HuH-7 (cell line): ENCODE measurements at regions not wholly inside any gene's neighbourhood (a gene's known extent, or its start where the extent isn't known, plus 50 kb on each side); places are given as distances from the start of the nearest gene placed in this dataset.

ENCODE experiments used
- DNase-seq: peaks from one replicate; pipeline ENCODE4 v3.0.0; 2011; ENCODE audit warnings: low spot score

DNA sequence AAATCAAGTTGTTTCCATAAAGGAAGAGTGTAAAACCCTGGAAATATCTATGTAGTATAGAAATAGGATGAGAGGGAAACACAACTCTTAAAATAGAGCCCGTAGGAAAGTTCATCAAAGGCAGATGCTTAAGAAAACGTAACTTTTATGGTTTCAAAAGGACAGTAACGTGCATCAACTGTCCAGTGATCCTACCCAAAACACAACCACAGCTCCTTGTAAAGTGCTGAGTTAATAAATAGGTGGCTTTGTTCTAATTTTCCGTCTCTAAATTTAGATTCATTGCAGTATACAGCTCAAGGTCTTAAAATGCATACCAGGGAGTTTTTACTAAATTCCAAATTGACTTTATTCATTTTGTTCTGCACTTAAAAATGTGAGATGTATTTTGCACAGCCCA lies 282.1 kb upstream of the ID2 start:
- no peak for DNase-seq

GRCh38 chr2:8400196-8400595 lies 281.7 kb upstream of the ID2 start:
- no peak for DNase-seq

GRCh38 chr2:8402222-8402621 lies 279.6 kb upstream of the ID2 start:
- DNase-seq = no peak

DNA sequence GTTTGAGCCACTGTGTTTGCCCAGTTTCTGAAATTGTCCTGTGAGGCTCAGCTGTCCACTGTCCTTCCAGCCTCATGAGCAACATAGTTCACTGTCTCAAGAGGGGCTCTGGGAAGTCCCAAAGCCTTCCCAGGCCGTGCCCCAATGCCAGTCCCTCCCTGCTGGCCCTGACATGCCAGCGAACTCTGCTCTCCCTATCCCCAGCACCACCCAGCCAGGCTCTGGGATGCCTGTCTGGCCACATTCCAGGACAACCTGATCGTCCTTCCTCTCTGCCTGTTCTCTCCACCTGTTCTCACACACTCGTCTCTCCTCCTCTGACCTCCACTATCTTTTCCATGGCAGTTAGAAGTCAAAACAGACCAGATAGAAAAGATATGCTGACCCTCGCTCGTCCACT lies 278.0 kb upstream of the ID2 start:
- DNase-seq = no peak

- no peak for DNase-seq
Observed at GRCh38 chr2:8405334-8405733, 276.5 kb upstream of the ID2 start.

DNA sequence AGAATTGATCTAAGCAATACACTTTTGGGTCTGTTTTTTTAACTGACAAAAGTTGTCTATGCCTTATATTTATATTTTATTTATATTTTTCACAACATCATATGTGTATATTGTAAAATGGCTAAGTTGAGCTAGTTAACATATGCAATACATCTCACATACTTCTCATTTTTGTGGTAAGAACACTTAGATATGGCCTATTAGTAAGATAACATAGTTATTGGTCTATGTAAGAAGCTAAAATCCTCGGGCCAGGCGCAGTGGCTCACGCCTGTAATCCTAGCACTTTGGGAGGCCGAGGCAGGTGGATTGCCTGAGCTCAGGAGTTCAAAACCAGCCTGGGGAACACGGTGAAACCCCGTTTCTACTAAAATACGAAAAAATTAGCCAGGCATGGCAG lies 275.6 kb upstream of the ID2 start:
- no peak for DNase-seq

- DNase-seq = no peak
Observed at GRCh38 chr2:8407332-8407731, 274.5 kb upstream of the ID2 start.

GRCh38 chr2:8408560-8409460 lies 273.0 kb upstream of the ID2 start:
- no peak for DNase-seq

DNA sequence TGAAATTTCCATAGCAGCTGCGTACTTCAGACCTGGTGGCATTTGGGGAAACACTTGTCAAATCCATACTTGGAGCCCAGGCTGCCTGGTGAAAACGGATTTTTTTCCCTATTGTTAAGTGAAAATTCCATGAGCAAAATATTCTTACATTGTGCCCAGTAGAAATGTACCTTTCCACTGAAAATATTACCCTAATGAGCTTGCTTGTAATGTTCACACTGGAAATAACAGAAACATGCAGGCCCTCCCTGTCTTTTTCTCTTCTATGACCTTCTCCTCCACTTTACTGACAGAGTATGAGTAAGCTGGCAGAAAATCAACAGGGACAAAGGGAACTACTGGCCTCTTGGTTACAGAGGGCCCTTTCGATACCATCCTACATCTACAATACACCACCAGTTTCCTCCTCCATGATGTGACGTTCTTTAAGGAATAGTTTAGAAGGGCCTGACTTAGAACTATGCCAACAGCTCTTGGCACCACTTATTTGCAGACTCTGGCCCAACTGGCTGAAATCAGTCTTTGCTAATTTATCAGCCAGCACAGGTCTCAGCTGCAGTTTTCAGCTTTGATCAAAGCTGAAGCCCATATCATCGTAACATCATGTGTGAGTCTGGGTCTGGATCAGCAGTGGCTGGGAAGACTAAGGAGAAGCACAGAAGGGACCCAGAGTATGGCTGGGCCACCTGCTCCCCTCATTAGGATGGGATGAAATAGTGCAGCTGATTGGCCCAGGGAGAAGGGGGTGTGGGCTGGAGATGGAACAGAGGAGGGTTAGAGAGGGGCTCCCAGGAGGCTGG lies 272.2 kb upstream of the ID2 start:
- DNase-seq = no peak

DNA sequence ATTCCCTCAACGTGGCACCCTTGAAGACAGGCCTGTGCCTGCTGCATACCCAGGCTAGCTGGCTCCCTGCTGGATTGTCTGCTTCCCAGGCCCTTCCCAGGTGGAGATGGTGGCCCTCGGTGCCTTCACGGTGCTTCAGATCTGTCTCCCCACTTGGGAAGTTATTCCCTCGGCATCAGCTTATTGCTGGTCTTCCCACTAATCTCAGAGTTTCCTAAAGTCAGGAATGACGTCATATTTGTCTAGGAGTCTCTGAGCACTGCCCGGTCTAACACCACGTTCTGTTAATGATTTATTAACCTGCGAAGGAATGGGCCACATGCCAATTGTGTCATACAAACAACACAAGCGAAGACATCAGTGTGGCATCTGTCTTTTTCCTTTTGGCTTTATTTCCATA lies 269.8 kb upstream of the ID2 start:
- DNase-seq = peak; percentile 55

- no peak for DNase-seq
Observed at GRCh38 chr2:8412586-8412985, 269.3 kb upstream of the ID2 start.

DNA sequence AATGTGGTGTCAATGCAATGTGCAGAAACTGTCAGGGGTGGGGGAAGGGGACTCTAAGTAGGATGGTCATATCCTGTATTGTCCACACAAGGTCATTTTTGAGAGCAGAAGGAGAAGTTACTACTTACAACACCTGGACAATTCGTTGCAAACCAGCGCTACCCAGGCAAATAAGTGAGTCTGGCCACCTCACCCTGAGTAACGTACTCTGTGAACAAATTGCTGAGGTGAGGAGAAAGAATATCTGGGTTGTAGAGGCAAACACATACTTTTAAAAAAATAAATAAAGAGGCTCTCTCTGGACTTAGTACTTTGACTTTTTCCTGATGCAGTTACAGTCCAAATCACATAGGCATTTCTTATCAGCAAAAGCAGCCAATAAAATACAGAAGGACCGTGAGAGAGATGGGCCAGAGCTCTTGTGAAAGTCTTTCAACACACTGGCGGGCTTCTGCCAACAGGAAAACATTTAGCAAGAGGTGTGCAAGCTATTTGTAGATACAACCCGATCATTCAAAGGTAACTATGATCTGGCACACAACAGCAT lies 268.2 kb upstream of the ID2 start:
- DNase-seq = peak; percentile 70

DNA sequence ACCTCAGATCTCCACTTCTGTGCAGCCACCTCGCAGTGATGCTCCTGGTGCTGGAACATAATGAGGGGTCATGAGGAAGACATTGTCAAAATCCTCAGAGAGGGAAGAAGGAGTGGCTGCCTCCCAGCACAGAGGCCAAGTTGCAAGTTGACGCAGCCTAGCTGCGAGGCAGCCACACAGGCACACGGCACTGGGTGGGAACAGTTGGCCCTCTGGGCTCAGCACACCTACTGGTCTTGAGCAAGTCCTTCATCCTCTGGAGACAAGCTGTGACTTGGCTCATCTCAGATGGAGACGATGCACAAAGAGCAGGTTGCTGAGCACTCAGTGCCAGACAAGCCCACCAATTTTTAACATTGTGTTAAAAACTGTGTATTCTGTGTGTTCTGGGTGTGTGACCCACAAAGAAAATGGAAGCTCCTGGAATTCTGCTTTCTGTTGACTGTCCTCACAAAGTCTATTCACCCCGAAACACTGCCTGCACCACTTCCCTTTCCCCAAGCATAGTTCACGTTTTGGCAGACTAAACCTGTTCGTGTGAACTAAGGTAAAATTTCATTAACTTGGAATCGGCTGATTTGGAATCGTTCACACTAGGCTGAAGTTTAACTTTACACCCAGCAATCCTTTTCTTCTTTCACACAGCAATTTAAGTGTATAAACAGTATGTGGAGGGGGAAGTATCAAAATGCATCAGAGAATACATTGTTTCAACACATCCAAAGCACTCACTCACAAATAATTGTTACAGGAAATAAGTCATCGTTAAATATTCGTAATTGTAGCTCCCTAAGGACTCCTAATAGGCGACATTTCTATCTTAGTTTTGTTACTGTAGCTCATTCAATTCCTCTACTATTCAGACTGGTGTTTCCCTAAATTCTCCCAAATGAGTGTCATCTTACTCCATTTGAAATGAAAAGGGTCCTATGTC lies 266.6 kb upstream of the ID2 start:
- DNase-seq = no peak

DNA sequence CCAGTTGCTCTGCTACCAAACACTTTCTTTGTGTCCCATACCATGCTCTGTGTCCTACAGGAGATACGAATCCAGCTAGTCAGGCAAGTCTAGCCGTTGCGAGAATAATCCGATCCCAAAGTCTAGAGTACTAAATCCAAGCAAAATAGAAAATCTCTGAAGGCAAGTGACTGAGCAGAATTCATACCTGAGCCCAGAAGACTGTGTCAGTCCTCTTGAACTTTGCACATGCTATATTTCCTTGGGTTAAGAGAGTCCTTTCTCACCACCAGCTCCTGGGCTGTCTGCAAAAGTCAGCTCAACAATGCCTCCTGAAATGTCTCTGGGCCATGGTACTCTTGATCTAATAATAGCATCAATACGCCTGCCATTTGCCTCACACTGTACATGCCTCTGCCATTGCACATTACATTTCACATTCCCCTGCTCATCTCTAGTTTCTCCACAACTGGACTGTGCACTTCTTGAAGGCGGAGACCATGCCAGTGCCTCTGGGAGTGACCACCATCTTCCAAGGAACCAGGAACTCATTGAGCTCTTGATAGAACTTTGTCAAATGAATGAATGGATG lies 265.8 kb upstream of the ID2 start:
- DNase-seq = no peak

DNA sequence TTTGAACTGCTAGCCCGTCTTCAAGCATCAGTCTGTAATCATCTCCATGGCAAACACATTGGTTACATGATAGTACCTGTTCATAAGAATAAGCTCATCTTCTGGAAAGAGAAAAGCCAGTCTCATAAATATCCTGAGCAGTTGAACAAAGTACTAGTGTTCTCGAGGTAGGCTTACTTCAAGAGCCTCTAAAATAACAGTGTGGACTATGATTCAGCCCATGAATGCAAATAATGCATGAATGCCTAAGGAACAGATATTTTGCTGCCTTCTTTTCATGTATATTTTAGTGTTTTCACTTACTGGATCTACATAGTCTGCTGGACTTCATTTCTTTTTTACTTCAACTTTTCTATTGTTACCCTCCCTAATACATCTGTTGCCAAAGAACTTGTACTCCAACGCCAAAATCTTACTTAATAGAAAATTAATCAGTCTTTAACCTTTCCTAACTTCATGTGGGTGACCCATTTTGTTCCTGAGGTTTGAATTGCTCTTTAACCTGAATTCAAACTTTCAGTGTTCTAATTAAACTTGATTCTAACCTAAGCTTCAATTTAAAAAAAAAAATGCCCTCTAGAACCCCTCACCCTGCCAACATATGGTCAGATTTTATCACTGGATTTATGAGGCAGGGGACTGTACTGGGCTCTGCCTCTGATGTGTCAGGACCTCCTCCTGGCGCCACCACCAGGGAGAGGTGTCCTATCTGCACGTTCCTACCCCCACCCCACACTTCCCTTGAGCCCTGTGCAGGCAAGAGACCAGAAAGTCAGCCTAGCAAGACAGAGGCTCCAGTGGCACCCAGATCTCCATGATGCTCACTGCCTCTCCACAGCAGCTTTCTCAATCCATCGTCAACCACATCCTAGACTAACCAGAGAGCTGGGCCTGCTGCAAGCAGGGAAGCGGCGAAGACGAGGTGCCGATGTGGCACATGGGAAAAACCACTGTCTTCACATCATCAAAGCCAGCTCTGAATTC lies 264.7 kb upstream of the ID2 start:
- DNase-seq = no peak

DNA sequence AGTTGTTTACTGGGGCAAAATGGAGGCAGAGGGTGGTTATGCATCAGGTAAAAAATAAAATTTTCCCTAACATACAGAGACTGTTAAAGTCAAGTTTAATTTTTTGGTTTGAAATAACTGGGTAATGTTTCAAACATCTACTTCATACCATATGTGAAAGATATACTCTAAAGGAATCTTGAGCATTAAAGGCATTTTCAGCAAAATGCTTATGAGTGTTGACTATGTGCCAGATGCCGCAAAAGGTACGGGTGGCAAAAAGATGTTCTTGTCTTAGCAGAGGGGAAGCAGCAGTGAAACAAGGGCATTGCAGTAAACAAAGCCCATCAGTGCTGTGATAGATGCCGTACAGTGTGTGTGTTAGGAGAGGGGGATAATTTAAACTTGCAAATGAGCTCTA lies 263.1 kb upstream of the ID2 start:
- DNase-seq = no peak

DNA sequence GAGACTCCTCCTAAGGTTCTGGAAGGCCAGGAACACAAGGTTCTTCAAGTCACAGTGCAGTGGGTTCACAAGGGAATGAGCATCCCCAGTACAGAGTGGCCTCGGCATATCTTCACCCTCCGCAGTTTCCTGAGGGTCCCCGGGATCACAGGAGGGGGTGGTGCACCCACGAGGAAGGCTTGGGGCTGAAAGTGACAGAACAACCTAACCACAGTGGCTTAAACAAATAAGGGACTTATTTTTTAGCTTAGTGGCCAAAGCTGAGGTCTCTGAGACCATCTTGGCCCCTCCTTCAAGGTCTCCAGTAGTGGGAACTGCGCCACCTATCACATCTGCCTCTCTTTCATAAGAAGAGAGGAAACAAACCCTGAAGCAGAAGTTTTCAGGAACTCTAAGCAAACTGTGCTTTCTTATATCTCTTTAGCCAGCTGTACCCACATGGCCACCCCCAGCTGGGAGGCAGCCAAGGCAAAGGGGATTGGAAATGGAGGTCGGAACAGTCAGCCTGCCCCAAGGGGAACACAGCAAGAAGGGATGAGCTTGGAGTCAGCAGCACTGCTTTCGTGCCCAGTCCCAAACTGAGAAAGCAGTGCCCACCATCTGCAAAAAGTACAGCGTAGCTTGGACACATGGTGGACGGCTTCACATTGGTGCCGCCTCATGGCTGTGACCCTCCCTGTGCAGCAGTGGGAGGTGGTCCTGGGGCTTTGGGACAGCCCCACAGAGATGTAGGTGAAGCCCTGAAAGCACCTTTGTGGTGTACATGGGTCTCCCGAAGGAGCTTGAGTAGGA lies 260.0 kb upstream of the ID2 start:
- no peak for DNase-seq

- no peak for DNase-seq
Observed at GRCh38 chr2:8422450-8422800, 259.4 kb upstream of the ID2 start.

DNA sequence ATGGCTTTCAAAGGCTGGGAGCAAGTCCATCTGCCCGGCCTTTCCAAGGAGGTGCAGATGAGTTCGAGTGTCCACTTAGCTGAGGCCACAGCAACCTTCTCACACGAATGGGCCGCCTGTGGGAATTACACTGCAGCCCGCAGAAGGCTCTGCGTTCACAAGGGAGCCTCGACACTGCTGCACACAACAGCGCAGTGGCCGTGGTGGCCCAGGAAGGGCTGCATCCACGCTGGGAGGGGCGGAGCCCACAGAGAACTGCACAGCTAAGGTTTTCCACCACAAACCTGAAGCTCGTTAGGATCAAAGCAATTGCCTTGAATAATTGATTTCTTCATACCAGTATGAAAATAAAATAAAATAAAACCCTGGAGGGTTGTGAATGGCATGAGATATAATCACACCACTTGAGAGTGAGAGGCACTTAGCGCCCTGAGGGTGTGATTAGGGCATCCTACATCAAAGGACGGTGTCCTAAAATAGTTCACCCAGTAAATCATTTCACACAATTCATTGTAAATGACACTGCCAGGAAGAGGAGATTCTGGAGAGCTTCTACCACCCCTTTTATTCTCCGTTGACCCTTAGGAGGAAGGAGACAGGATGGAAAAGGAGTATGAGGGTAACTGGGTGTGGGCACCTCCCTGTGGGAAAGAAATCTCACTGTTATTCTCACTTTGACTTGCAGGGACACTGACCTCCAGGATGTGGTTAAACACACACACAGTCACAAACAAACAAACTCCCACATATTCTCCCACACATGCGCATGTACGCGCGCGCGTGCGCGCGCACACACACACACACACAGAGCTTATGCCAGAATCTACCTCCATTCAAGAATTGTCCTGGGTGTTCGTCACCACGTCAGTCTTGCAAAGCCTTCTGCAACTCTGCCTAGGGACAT lies 256.6 kb upstream of the ID2 start:
- no peak for DNase-seq
